Prostate gland (tissue), 2 donors: ENCODE measurements at regions not wholly inside any gene's neighbourhood (a gene's known extent, or its start where the extent isn't known, plus 50 kb on each side); places are given as distances from the start of the nearest gene placed in this dataset.

Experiments used
- DNase-seq: peaks from one replicate; pipeline ENCODE4 v3.0.0-alpha.2; 2019; ENCODE audit warnings: low spot score
- H3K27ac ChIP-seq, 2 donors: fragments of 200-600 bp; sonication (generic); 2 replicates each; pipeline ENCODE4 v1.5.1; 2017 to 2019
- H3K27me3 ChIP-seq: fragments of 200-600 bp; sonication (generic); replicated peaks from 2 replicates; pipeline ENCODE4 v1.5.1; 2019; ENCODE audit not compliant: insufficient read depth
- H3K36me3 ChIP-seq, 2 donors: fragments of 200-600 bp; sonication (generic); 1 replicate in 1 of 2; 2 replicates in 1 of 2; pipeline versions ENCODE4 v1.5.1 to v1.8.1; 2017 to 2019
- H3K4me1 ChIP-seq: fragments of 200-600 bp; sonication (generic); replicated peaks from 2 replicates; pipeline ENCODE4 v1.5.1; 2019
- H3K4me3 ChIP-seq, 2 donors: fragments of 200-600 bp; sonication (generic); 2 replicates each; pipeline ENCODE4 v1.5.1; 2017 to 2019
- H3K9me3 ChIP-seq: fragments of 200-600 bp; sonication (generic); 2 replicates; pipeline ENCODE4 v1.5.1; 2017
- CTCF ChIP-seq, 4 experiments: fragments of 200-600 bp in 2 of 4; fragments of 450-650 bp in 2 of 4; sonication (generic) in 2 of 4; IDR thresholded peaks; 1 replicate in 3 of 4; 2 replicates in 1 of 4; pipeline ENCODE4 v1.5.1; 2016 to 2019; ENCODE audit warnings: antibody characterized with exemption in 4 of 4, mild to moderate bottlenecking in 2 of 4, moderate library complexity in 2 of 4
- POLR2A ChIP-seq: fragments of 450-650 bp; IDR thresholded peaks from one replicate; pipeline ENCODE4 v1.6.1; 2016; ENCODE audit warnings: antibody characterized with exemption, mild to moderate bottlenecking
- POLR2AphosphoS5 ChIP-seq: sonication (generic); formaldehyde crosslinking; IDR thresholded peaks from one replicate; pipeline ENCODE4 v1.6.1; 2017; ENCODE audit warnings: antibody characterized with exemption
- WGBS: methylation state at CpG from one replicate; pipeline ENCODE4 v1.1.5; 2018; 5-methylcytosine and 5-hydroxymethylcytosine counted together
- intact Hi-C: fragments of 100-400 bp; cut with DNase I; formaldehyde crosslinking; loops from one replicate; pipeline ENCODE4 v1.14.2; 2022
- small RNA-seq, 2 donors: library from RNA; depleted of rRNA; stranded (forward); fragments of <200 nt; gene quantifications; one replicate each; pipeline ENCODE3, GENCODE V24; 2016

GRCh38 chr4:187940299-187940698 is 55.3 kb upstream of the ZFP42 start:
- H3K9me3 ChIP-seq, result no peaks in the 10 kb centered on the region
- no peaks in the 10 kb centered on the region for H3K27me3 ChIP-seq
- H3K27ac ChIP-seq, result no peak overlapping the region
- DNase-seq, result no peak
- WGBS, result 70% methylated on average over 8 of the region's 8 CpGs
- no peaks in the 10 kb centered on the region for H3K36me3 ChIP-seq
- H3K4me1 ChIP-seq, result no peaks in the 10 kb centered on the region
- no peak overlapping the region for H3K4me3 ChIP-seq
- intact Hi-C loops, result no loop called here
- TF ChIP-seq CTCF (IDR thresholded peaks at IDR 0.05), result no peak
- no peak for TF ChIP-seq POLR2AphosphoS5
- TF ChIP-seq POLR2A, result no peak

- intact Hi-C loops, result no loop called here
- Histone ChIP-seq H3K27me3 (no peaks in the 10 kb centered on the region), H3K9me3 (no peaks in the 10 kb centered on the region), H3K27ac (no peak overlapping the region), H3K4me1 (no peaks in the 10 kb centered on the region), H3K36me3 (no peaks in the 10 kb centered on the region), H3K4me3 (no peak overlapping the region)
- 96% methylated on average over 6 of the region's 6 CpGs for WGBS
- TF ChIP-seq POLR2A, result no peak
- no peak for TF ChIP-seq CTCF (IDR thresholded peaks at IDR 0.05)
- TF ChIP-seq POLR2AphosphoS5, result no peak
- no peak for DNase-seq
Measured at GRCh38 chr4:187942968-187943367, 52.6 kb upstream of the ZFP42 start.

GRCh38 chr4:187944179-187944578 is 51.4 kb upstream of the ZFP42 start:
- H3K27me3 ChIP-seq, result no peaks in the 10 kb centered on the region
- H3K4me1 ChIP-seq, result no peaks in the 10 kb centered on the region
- 94% methylated on average over 7 of the region's 7 CpGs for WGBS
- TF ChIP-seq POLR2AphosphoS5 (no peak), CTCF (IDR thresholded peaks at IDR 0.05) (no peak), POLR2A (no peak)
- no peaks in the 10 kb centered on the region for H3K36me3 ChIP-seq
- H3K27ac ChIP-seq, result no peak overlapping the region
- no peak overlapping the region for H3K4me3 ChIP-seq
- DNase-seq, result no peak
- intact Hi-C loops, result no loop called here
- H3K9me3 ChIP-seq, result no peaks in the 10 kb centered on the region

Small RNA genes in the stretch of these regions (small RNA-seq; reads per million reads assigned to genes)
- 0 reads per million in 2 donors for gene MRPS36P2
